GM23338 (cell line): ENCODE measurements at regions not wholly inside any gene's neighbourhood (a gene's known extent, or its start where the extent isn't known, plus 50 kb on each side); places are given as distances from the start of the nearest gene placed in this dataset.

ENCODE experiments used
- ATAC-seq: fragments of 200-7000 bp; cut with Tn5 transposase; 3 replicates; pipeline ENCODE4 v1.9.1; 2020
- DNase-seq: peaks from one replicate; pipeline ENCODE4 v3.0.0-alpha.2; 2015; ENCODE audit warnings: low spot score
- H2AFZ ChIP-seq: fragments of 200-600 bp; sonication (generic); 2 replicates; pipeline ENCODE4 v1.8.0; 2016; ENCODE audit warnings: antibody characterized with exemption, mild to moderate bottlenecking, moderate library complexity
- H3F3A ChIP-seq: fragments of 200-600 bp; sonication (generic); replicated peaks from 2 replicates; pipeline ENCODE4 v1.8.0; 2017; ENCODE audit warnings: antibody characterized with exemption, mixed run types, low read depth
- H3K27ac ChIP-seq: fragments of 200-600 bp; sonication (generic); 2 replicates; pipeline ENCODE4 v1.6.1; 2016; ENCODE audit warnings: low read depth
- H3K27me3 ChIP-seq: fragments of 200-600 bp; sonication (generic); 2 replicates; pipeline ENCODE4 v1.8.0; 2016; ENCODE audit warnings: mild to moderate bottlenecking, mixed run types, moderate library complexity; ENCODE audit not compliant: insufficient read depth
- H3K36me3 ChIP-seq: fragments of 200-600 bp; sonication (generic); 2 replicates; pipeline ENCODE4 v1.8.0; 2016; ENCODE audit warnings: mild to moderate bottlenecking; ENCODE audit not compliant: insufficient read depth
- H3K4me1 ChIP-seq: fragments of 200-600 bp; sonication (generic); 2 replicates; pipeline ENCODE4 v1.8.0; 2016; ENCODE audit warnings: mild to moderate bottlenecking, moderate library complexity; ENCODE audit not compliant: insufficient read depth
- H3K4me2 ChIP-seq: fragments of 200-600 bp; sonication (generic); 2 replicates; pipeline ENCODE4 v1.7.1; 2017; ENCODE audit warnings: mixed run types
- H3K4me3 ChIP-seq: fragments of 200-600 bp; sonication (generic); 2 replicates; pipeline ENCODE4 v1.6.1; 2016; ENCODE audit warnings: mixed run types
- H3K79me2 ChIP-seq: fragments of 200-600 bp; sonication (generic); replicated peaks from 2 replicates; pipeline ENCODE4 v1.8.0; 2017; ENCODE audit warnings: mild to moderate bottlenecking; ENCODE audit not compliant: insufficient read depth
- H3K9me2 ChIP-seq: fragments of 200-600 bp; sonication (generic); 2 replicates; pipeline ENCODE4 v1.8.0; 2017; ENCODE audit not compliant: insufficient read depth
- H4K20me1 ChIP-seq: fragments of 200-600 bp; sonication (generic); replicated peaks from 2 replicates; pipeline ENCODE4 v1.8.0; 2017; ENCODE audit warnings: mild to moderate bottlenecking; ENCODE audit not compliant: insufficient read depth
- H3K27ac Mint-ChIP-seq: 2 replicates; pipeline ENCODE4 v1.8.0; 2020; ENCODE audit warnings: inconsistent platforms, mild to moderate bottlenecking, moderate library complexity, mixed read lengths
- H3K27me3 Mint-ChIP-seq: 3 replicates; pipeline ENCODE4 v1.8.0; 2022; ENCODE audit warnings: low read depth, mild to moderate bottlenecking, moderate library complexity, mixed read lengths, inconsistent platforms; ENCODE audit not compliant: insufficient read depth, poor library complexity
- H3K36me3 Mint-ChIP-seq: 3 replicates; pipeline ENCODE4 v1.8.0; 2021; ENCODE audit warnings: low read depth, mild to moderate bottlenecking, inconsistent platforms, moderate library complexity, mixed read lengths
- H3K4me1 Mint-ChIP-seq: 3 replicates; pipeline ENCODE4 v1.8.0; 2020; ENCODE audit warnings: mild to moderate bottlenecking, inconsistent platforms, mixed read lengths
- H3K4me3 Mint-ChIP-seq: 3 replicates; pipeline ENCODE4 v1.8.0; 2021; ENCODE audit warnings: moderate library complexity, mild to moderate bottlenecking, inconsistent platforms, mixed read lengths
- H3K9me3 Mint-ChIP-seq: 3 replicates; pipeline ENCODE4 v1.8.0; 2020; ENCODE audit warnings: moderate library complexity, mild to moderate bottlenecking, inconsistent platforms, mixed read lengths
- CREB1 ChIP-seq: fragments of 250-450 bp; sonication (Bioruptor Pico); IDR thresholded peaks from 2 replicates; pipeline ENCODE4 v1.5.0; 2020; ENCODE audit warnings: low read depth, mild to moderate bottlenecking, moderate library complexity
- EZH2 ChIP-seq: fragments of 200-600 bp; sonication (generic); IDR thresholded peaks from one replicate; pipeline ENCODE4 v1.8.0; 2017; ENCODE audit warnings: antibody characterized with exemption, mild to moderate bottlenecking, low read depth; ENCODE audit not compliant: unreplicated experiment
- EZH2phosphoT487 ChIP-seq: fragments of 200-600 bp; sonication (generic); IDR thresholded peaks from one replicate; pipeline ENCODE4 v1.8.1; 2018; ENCODE audit warnings: antibody characterized with exemption; ENCODE audit not compliant: unreplicated experiment
- JUNB ChIP-seq: IDR thresholded peaks from one replicate; pipeline ENCODE4 v1.6.1; 2016; ENCODE audit warnings: antibody characterized with exemption; ENCODE audit not compliant: unreplicated experiment
- NANOG ChIP-seq: IDR thresholded peaks from 2 replicates; pipeline ENCODE4 v1.6.1; 2016; ENCODE audit warnings: antibody characterized with exemption, borderline replicate concordance
- POLR2AphosphoS5 ChIP-seq: IDR thresholded peaks from 2 replicates; pipeline ENCODE4 v1.6.1; 2016; ENCODE audit warnings: antibody characterized with exemption, low read depth
- STAT1 ChIP-seq: IDR thresholded peaks from one replicate; pipeline ENCODE4 v1.6.1; 2016; ENCODE audit warnings: antibody characterized with exemption; ENCODE audit not compliant: unreplicated experiment
- ZNF114 ChIP-seq: fragments of 250-450 bp; sonication (Bioruptor Pico); IDR thresholded peaks from 2 replicates; pipeline ENCODE4 v1.5.0; 2020; ENCODE audit warnings: mild to moderate bottlenecking, moderate library complexity
- TF ChIP-seq, protein P1 (sequence below): IDR thresholded peaks from one replicate; pipeline ENCODE4 v1.6.1; 2018; ENCODE audit warnings: antibody characterized with exemption; ENCODE audit not compliant: unreplicated experiment
- TF ChIP-seq, protein P2 (sequence below), 2 experiments: fragments of 200-600 bp in 1 of 2; sonication (generic) in 1 of 2; conservative IDR thresholded peaks; 2 replicates each; pipeline versions ENCODE4 v1.5.1 to v1.6.1; 2016 to 2017; ENCODE audit warnings: antibody characterized with exemption in 2 of 2, low read depth in 2 of 2, mild to moderate bottlenecking in 2 of 2, moderate library complexity in 1 of 2
- TF ChIP-seq, protein P3 (sequence below): IDR thresholded peaks from 2 replicates; pipeline ENCODE4 v1.6.1; 2016; ENCODE audit warnings: antibody characterized with exemption

DNA sequence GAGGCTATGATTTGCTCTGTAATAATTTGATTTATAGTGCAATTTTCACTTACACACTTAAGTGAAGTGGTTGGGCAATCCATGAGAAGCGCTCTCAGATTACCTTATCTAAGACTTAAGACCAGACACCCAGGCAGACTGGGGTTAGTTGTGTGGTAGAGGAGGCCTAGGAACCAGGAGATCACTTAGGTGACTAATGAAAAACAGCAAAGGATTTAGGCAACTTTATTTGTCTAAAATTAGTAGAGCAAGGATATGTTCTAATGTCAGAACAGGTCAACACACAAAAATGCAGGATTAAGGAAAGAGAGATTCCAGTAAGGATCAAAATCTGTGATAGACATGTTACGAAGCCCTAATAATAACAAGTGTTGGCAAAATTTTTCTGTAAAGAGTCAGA lies 913.8 kb downstream of the TLE1 start:
- TF ChIP-seq, protein P1, sequence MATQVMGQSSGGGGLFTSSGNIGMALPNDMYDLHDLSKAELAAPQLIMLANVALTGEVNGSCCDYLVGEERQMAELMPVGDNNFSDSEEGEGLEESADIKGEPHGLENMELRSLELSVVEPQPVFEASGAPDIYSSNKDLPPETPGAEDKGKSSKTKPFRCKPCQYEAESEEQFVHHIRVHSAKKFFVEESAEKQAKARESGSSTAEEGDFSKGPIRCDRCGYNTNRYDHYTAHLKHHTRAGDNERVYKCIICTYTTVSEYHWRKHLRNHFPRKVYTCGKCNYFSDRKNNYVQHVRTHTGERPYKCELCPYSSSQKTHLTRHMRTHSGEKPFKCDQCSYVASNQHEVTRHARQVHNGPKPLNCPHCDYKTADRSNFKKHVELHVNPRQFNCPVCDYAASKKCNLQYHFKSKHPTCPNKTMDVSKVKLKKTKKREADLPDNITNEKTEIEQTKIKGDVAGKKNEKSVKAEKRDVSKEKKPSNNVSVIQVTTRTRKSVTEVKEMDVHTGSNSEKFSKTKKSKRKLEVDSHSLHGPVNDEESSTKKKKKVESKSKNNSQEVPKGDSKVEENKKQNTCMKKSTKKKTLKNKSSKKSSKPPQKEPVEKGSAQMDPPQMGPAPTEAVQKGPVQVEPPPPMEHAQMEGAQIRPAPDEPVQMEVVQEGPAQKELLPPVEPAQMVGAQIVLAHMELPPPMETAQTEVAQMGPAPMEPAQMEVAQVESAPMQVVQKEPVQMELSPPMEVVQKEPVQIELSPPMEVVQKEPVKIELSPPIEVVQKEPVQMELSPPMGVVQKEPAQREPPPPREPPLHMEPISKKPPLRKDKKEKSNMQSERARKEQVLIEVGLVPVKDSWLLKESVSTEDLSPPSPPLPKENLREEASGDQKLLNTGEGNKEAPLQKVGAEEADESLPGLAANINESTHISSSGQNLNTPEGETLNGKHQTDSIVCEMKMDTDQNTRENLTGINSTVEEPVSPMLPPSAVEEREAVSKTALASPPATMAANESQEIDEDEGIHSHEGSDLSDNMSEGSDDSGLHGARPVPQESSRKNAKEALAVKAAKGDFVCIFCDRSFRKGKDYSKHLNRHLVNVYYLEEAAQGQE = no peak
- TF ChIP-seq ZNF114 = no peak
- TF ChIP-seq, protein P2, sequence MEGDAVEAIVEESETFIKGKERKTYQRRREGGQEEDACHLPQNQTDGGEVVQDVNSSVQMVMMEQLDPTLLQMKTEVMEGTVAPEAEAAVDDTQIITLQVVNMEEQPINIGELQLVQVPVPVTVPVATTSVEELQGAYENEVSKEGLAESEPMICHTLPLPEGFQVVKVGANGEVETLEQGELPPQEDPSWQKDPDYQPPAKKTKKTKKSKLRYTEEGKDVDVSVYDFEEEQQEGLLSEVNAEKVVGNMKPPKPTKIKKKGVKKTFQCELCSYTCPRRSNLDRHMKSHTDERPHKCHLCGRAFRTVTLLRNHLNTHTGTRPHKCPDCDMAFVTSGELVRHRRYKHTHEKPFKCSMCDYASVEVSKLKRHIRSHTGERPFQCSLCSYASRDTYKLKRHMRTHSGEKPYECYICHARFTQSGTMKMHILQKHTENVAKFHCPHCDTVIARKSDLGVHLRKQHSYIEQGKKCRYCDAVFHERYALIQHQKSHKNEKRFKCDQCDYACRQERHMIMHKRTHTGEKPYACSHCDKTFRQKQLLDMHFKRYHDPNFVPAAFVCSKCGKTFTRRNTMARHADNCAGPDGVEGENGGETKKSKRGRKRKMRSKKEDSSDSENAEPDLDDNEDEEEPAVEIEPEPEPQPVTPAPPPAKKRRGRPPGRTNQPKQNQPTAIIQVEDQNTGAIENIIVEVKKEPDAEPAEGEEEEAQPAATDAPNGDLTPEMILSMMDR (conservative IDR thresholded peaks at IDR 0.05; ENCODE audit: low read depth in 2 of 2) = no peak
- no peak for TF ChIP-seq JUNB
- no peak for TF ChIP-seq EZH2
- H3K9me3 Mint-ChIP-seq = no peaks in the 10 kb centered on the region
- H3K36me3 ChIP-seq = no peaks in the 10 kb centered on the region

GRCh38 chr9:80771555-80772347 lies 917.6 kb downstream of the TLE1 start:
- H3K4me2 ChIP-seq = no peak overlapping the region
- no peaks in the 10 kb centered on the region for H3K79me2 ChIP-seq
- H3K4me1 ChIP-seq = no peaks in the 10 kb centered on the region
- H3K36me3 Mint-ChIP-seq = no peaks in the 10 kb centered on the region
- no peaks in the 10 kb centered on the region for H3K9me2 ChIP-seq
- H3F3A ChIP-seq = no peaks in the 10 kb centered on the region
- H3K27me3 Mint-ChIP-seq = no peaks in the 10 kb centered on the region
- H3K4me3 Mint-ChIP-seq = no peak overlapping the region
- DNase-seq = no peak
- no peaks in the 10 kb centered on the region for H3K4me1 Mint-ChIP-seq
- H3K27ac ChIP-seq = no peak overlapping the region
- no peak overlapping the region for H3K27ac Mint-ChIP-seq
- ATAC-seq = no peak
- H3K9me3 Mint-ChIP-seq = no peaks in the 10 kb centered on the region; the same call in 2 of the 3 replicates
- H2AFZ ChIP-seq = no peak overlapping the region
- no peaks in the 10 kb centered on the region for H4K20me1 ChIP-seq
- H3K4me3 ChIP-seq = no peak overlapping the region
- H3K36me3 ChIP-seq = no peaks in the 10 kb centered on the region
- H3K27me3 ChIP-seq = no peaks in the 10 kb centered on the region
- TF ChIP-seq STAT1 = no peak
- no peak for TF ChIP-seq CREB1 (CRISPR knock-in tag)
- TF ChIP-seq, protein P2 (conservative IDR thresholded peaks at IDR 0.05; ENCODE audit: low read depth in 2 of 2) = no peak
- TF ChIP-seq EZH2 = no peak
- TF ChIP-seq, protein P3, sequence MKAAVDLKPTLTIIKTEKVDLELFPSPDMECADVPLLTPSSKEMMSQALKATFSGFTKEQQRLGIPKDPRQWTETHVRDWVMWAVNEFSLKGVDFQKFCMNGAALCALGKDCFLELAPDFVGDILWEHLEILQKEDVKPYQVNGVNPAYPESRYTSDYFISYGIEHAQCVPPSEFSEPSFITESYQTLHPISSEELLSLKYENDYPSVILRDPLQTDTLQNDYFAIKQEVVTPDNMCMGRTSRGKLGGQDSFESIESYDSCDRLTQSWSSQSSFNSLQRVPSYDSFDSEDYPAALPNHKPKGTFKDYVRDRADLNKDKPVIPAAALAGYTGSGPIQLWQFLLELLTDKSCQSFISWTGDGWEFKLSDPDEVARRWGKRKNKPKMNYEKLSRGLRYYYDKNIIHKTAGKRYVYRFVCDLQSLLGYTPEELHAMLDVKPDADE = no peak
- TF ChIP-seq JUNB = no peak
- TF ChIP-seq NANOG = no peak
- TF ChIP-seq, protein P1 = no peak
- no peak for TF ChIP-seq POLR2AphosphoS5
- no peak for TF ChIP-seq EZH2phosphoT487

More for the DNA sequence above, 913.8 kb downstream of the TLE1 start:
- Histone ChIP-seq H3F3A (no peaks in the 10 kb centered on the region), H3K27ac (no peak overlapping the region), H4K20me1 (no peaks in the 10 kb centered on the region), H3K9me2 (no peaks in the 10 kb centered on the region), H3K4me1 (no peaks in the 10 kb centered on the region), H2AFZ (no peak overlapping the region), H3K4me3 (no peak overlapping the region), H3K27me3 (no peaks in the 10 kb centered on the region), H3K79me2 (no peaks in the 10 kb centered on the region), H3K4me2 (no peak overlapping the region)
- H3K27ac Mint-ChIP-seq = no peak overlapping the region
- H3K36me3 Mint-ChIP-seq = no peaks in the 10 kb centered on the region
- H3K4me1 Mint-ChIP-seq = no peaks in the 10 kb centered on the region
- no peaks in the 10 kb centered on the region for H3K27me3 Mint-ChIP-seq
- DNase-seq = no peak
- no peak for ATAC-seq
- no peak overlapping the region for H3K4me3 Mint-ChIP-seq
